Stimulated activated naive CD8-positive, alpha-beta T cell treated with anti-CD3 and anti-CD28 coated beads, Interleukin-15, Interleukin-2, amounts not matched to agents 100 ng/mL and 50 ng/mL, for 24 hours (primary cell): ENCODE measurements at regions not wholly inside any gene's neighbourhood (a gene's known extent, or its start where the extent isn't known, plus 50 kb on each side); places are given as distances from the start of the nearest gene placed in this dataset.

Source experiments
- H3K27ac Mint-ChIP-seq: one replicate; pipeline ENCODE4 v1.8.0; 2021; ENCODE audit warnings: mild to moderate bottlenecking, mixed read lengths
- H3K27me3 Mint-ChIP-seq: one replicate; pipeline ENCODE4 v1.8.0; 2021; ENCODE audit warnings: mixed read lengths
- H3K36me3 Mint-ChIP-seq: one replicate; pipeline ENCODE4 v1.8.0; 2021; ENCODE audit warnings: low read depth, mixed read lengths
- H3K4me1 Mint-ChIP-seq: one replicate; pipeline ENCODE4 v1.8.0; 2021; ENCODE audit warnings: low read depth, mixed read lengths
- H3K4me3 Mint-ChIP-seq: one replicate; pipeline ENCODE4 v1.8.0; 2021; ENCODE audit warnings: mild to moderate bottlenecking, mixed read lengths
- H3K9me3 Mint-ChIP-seq: one replicate; pipeline ENCODE4 v1.8.0; 2021; ENCODE audit warnings: mixed read lengths

- no peaks in the 10 kb centered on the region for H3K27me3 Mint-ChIP-seq
- no peak overlapping the region for H3K4me3 Mint-ChIP-seq
- H3K9me3 Mint-ChIP-seq = peaks cover 7% of the 10 kb centered on the region
- no peaks in the 10 kb centered on the region for H3K4me1 Mint-ChIP-seq
- H3K27ac Mint-ChIP-seq = no peak overlapping the region
- H3K36me3 Mint-ChIP-seq = no peaks in the 10 kb centered on the region
Measured at GRCh38 chr9:16170119-16170518, 617.3 kb downstream of the CCDC171 start.

DNA sequence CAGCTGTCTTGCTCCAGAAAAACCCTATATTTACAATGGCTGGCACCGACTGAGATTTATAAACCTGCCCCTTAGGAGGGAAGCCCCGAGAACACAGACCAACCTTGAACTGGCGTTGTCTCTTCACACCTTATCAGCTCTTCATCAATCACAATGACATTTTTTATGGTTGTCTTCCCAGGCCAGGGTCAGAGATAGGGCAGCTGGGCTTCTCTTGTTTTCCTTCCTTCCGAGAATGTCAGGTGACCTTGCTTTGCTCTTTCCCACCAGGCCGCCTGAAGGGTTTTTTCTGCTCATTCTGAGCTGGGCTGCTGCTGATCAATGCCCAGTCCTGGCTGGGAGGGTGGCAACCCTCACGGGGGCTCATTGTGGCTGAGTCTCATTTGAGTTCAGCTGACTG lies 619.1 kb downstream of the CCDC171 start:
- no peaks in the 10 kb centered on the region for H3K27me3 Mint-ChIP-seq
- H3K36me3 Mint-ChIP-seq = no peaks in the 10 kb centered on the region
- H3K4me1 Mint-ChIP-seq = no peaks in the 10 kb centered on the region
- H3K9me3 Mint-ChIP-seq = peaks cover 4% of the 10 kb centered on the region
- no peak overlapping the region for H3K4me3 Mint-ChIP-seq
- no peak overlapping the region for H3K27ac Mint-ChIP-seq

DNA sequence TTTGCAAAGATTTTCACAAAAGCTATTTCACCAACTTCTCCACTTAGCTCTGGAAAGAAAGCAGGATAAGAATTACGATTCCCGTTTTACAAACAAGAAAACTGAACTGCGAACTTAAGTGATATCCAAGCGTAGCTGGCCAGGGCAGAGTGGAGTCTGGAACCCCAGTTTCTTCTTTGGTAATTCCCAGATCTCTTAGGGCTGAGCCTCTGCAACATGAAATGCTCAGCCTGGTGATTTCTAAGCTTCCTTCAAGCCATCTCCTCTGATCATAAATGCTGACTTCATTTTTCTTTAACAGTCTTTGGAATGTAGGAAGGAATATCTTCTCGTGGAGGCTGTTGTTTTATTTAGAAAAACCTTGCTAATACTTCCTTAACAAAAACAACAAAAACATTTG lies 620.0 kb downstream of the CCDC171 start:
- Mint-ChIP-seq H3K36me3 (no peaks in the 10 kb centered on the region), H3K27ac (no peak overlapping the region), H3K9me3 (no peaks in the 10 kb centered on the region), H3K4me3 (no peak overlapping the region), H3K4me1 (no peaks in the 10 kb centered on the region), H3K27me3 (no peaks in the 10 kb centered on the region)

- Mint-ChIP-seq H3K27ac (no peak overlapping the region), H3K4me3 (no peak overlapping the region), H3K27me3 (no peaks in the 10 kb centered on the region), H3K9me3 (no peaks in the 10 kb centered on the region), H3K36me3 (no peaks in the 10 kb centered on the region), H3K4me1 (peaks cover 8% of the 10 kb centered on the region)
Measured at GRCh38 chr9:16174915-16175314, 622.1 kb downstream of the CCDC171 start.

GRCh38 chr9:16175461-16175860 lies 622.6 kb downstream of the CCDC171 start:
- Mint-ChIP-seq H3K27ac (no peak overlapping the region), H3K4me3 (no peak overlapping the region), H3K27me3 (no peaks in the 10 kb centered on the region), H3K36me3 (no peaks in the 10 kb centered on the region), H3K9me3 (no peaks in the 10 kb centered on the region), H3K4me1 (peaks cover 12% of the 10 kb centered on the region)

- H3K4me3 Mint-ChIP-seq = no peak overlapping the region
- H3K27ac Mint-ChIP-seq = no peak overlapping the region
- H3K9me3 Mint-ChIP-seq = no peaks in the 10 kb centered on the region
- H3K4me1 Mint-ChIP-seq = peaks cover 26% of the 10 kb centered on the region
- no peaks in the 10 kb centered on the region for H3K27me3 Mint-ChIP-seq
- no peaks in the 10 kb centered on the region for H3K36me3 Mint-ChIP-seq
Measured at GRCh38 chr9:16178294-16178693, 625.5 kb downstream of the CCDC171 start.

DNA sequence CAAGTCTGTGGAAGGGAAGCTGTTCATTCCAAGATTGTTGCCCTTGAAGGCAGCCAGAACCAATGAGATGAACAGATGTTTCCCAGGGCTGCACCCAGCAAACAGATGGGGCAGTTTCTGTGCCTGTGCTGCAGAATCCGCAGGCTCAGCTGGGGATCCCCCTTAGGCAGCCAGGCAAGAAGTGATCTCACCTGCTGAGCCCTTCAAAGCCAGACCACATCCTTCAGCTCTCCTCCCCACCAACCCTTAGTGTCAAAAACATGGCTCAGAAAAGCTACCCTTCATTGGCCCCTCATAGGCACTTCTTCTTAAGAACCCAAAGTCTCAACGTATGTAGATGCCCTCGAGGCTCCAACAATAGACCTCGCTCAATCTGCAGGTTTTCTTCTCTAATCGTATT lies 626.7 kb downstream of the CCDC171 start:
- Mint-ChIP-seq H3K36me3 (peaks cover 3% of the 10 kb centered on the region), H3K27me3 (no peaks in the 10 kb centered on the region), H3K27ac (peak overlapping the region; percentile 56), H3K9me3 (no peaks in the 10 kb centered on the region), H3K4me1 (peaks cover 38% of the 10 kb centered on the region), H3K4me3 (no peak overlapping the region)

- peak overlapping the region; percentile 56 for H3K27ac Mint-ChIP-seq
- H3K27me3 Mint-ChIP-seq = no peaks in the 10 kb centered on the region
- no peak overlapping the region for H3K4me3 Mint-ChIP-seq
- peaks cover 39% of the 10 kb centered on the region for H3K4me1 Mint-ChIP-seq
- H3K9me3 Mint-ChIP-seq = no peaks in the 10 kb centered on the region
- H3K36me3 Mint-ChIP-seq = peaks cover 3% of the 10 kb centered on the region
Measured at GRCh38 chr9:16180091-16180490, 627.2 kb downstream of the CCDC171 start.

GRCh38 chr9:16180546-16180945 lies 627.7 kb downstream of the CCDC171 start:
- H3K9me3 Mint-ChIP-seq = no peaks in the 10 kb centered on the region
- H3K27ac Mint-ChIP-seq = no peak overlapping the region
- peaks cover 3% of the 10 kb centered on the region for H3K36me3 Mint-ChIP-seq
- no peak overlapping the region for H3K4me3 Mint-ChIP-seq
- H3K4me1 Mint-ChIP-seq = peaks cover 39% of the 10 kb centered on the region
- no peaks in the 10 kb centered on the region for H3K27me3 Mint-ChIP-seq

GRCh38 chr9:16181539-16181938 lies 628.7 kb downstream of the CCDC171 start:
- Mint-ChIP-seq H3K4me3 (no peak overlapping the region), H3K27me3 (no peaks in the 10 kb centered on the region), H3K36me3 (peaks cover 3% of the 10 kb centered on the region), H3K27ac (no peak overlapping the region), H3K4me1 (peaks cover 39% of the 10 kb centered on the region), H3K9me3 (no peaks in the 10 kb centered on the region)

- peak overlapping the region; percentile 74 for H3K27ac Mint-ChIP-seq
- H3K36me3 Mint-ChIP-seq = peaks cover 3% of the 10 kb centered on the region
- H3K9me3 Mint-ChIP-seq = no peaks in the 10 kb centered on the region
- H3K27me3 Mint-ChIP-seq = no peaks in the 10 kb centered on the region
- H3K4me3 Mint-ChIP-seq = no peak overlapping the region
- peaks cover 39% of the 10 kb centered on the region for H3K4me1 Mint-ChIP-seq
Measured at GRCh38 chr9:16182784-16183183, 629.9 kb downstream of the CCDC171 start.

- Mint-ChIP-seq H3K9me3 (peaks cover 8% of the 10 kb centered on the region), H3K36me3 (peaks cover 3% of the 10 kb centered on the region), H3K27ac (no peak overlapping the region), H3K27me3 (no peaks in the 10 kb centered on the region), H3K4me1 (peaks cover 29% of the 10 kb centered on the region), H3K4me3 (no peak overlapping the region)
Measured at GRCh38 chr9:16184964-16185646, 632.3 kb downstream of the CCDC171 start.

DNA sequence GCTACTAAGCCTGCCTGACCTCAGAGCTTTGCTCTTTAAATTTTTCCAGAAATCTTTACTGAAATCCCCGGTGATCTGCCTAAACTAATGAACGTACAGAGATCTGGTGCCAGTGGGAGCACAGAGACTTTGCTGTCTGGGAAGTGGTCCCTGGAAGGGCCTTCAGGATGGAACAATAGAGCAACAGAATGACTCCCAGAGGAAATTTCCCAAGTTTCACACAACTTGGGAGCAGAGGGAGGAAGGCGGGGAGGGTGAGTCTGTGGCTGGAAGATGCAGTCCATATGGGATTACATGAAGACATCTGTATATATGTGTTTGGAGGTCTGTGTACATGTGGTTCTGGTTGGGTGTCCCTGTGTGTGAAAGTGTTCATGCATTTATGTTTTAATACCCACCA lies 638.3 kb downstream of the CCDC171 start:
- Mint-ChIP-seq H3K27ac (no peak overlapping the region), H3K9me3 (peaks cover 8% of the 10 kb centered on the region), H3K4me1 (no peaks in the 10 kb centered on the region), H3K27me3 (peaks cover 4% of the 10 kb centered on the region), H3K4me3 (no peak overlapping the region), H3K36me3 (no peaks in the 10 kb centered on the region)

DNA sequence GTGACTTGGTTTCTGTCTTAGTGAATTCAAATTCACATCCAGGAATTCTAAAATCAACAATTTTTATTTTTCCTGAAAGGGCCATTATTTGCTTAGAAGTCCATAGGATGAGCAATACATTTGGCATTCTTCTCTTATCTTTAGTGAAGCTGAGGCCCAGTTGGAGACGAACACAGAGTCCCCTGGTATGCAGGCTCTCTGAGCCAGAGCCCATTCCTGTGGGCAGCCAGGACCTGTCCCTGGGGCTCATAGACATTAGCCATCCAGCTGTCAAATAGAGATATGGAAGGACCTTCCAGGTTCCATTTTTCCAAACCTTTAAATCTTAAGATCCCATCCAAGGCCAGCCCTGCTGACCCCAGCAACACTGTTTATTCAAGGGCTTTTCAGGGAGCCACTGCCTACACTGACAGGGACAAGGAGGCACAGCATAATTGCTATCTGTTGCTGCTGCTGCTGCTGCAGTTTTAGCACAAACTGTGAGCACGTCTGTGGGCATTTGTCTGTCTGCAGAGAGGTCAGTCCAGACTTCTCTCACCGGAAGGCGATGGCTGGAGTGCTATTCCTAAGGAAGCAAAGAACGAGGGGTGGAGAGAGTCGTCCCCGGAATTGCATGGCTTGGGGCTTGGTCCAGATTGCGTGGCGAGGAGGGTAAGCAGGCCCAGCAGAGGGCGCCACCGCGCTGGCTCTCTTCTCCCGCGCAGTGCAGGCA lies 639.0 kb downstream of the CCDC171 start:
- Mint-ChIP-seq H3K4me3 (no peak overlapping the region), H3K27ac (no peak overlapping the region), H3K4me1 (no peaks in the 10 kb centered on the region), H3K27me3 (peaks cover 4% of the 10 kb centered on the region), H3K9me3 (peaks cover 8% of the 10 kb centered on the region), H3K36me3 (no peaks in the 10 kb centered on the region)

GRCh38 chr9:16192403-16193017 lies 639.7 kb downstream of the CCDC171 start:
- H3K27ac Mint-ChIP-seq = no peak overlapping the region
- H3K36me3 Mint-ChIP-seq = no peaks in the 10 kb centered on the region
- peaks cover 4% of the 10 kb centered on the region for H3K27me3 Mint-ChIP-seq
- no peaks in the 10 kb centered on the region for H3K4me1 Mint-ChIP-seq
- H3K4me3 Mint-ChIP-seq = no peak overlapping the region
- peaks cover 8% of the 10 kb centered on the region for H3K9me3 Mint-ChIP-seq
